Fibroblast of lung (primary cell): ENCODE measurements at regions not wholly inside any gene's neighbourhood (a gene's known extent, or its start where the extent isn't known, plus 50 kb on each side); places are given as distances from the start of the nearest gene placed in this dataset.

Experiments
- CTCF ChIP-seq, 2 donors: IDR thresholded peaks in 1 of 2; conservative IDR thresholded peaks in 1 of 2; 1 replicate in 1 of 2; 2 replicates in 1 of 2; pipeline ENCODE4 v1.5.1; 2011 to 2012; ENCODE audit warnings: low read length in 2 of 2, control low read depth in 1 of 2, inconsistent platforms in 1 of 2, low read depth in 1 of 2, mild to moderate bottlenecking in 1 of 2
- EZH2 ChIP-seq: IDR thresholded peaks from 2 replicates; pipeline ENCODE4 v1.5.1; 2012; ENCODE audit warnings: low read length, control low read depth, mild to moderate bottlenecking; ENCODE audit errors: missing control alignments

- TF ChIP-seq CTCF (conservative IDR thresholded peaks at IDR 0.05 in 1 of 2, IDR thresholded peaks at IDR 0.05 in 1 of 2; ENCODE audit: low read depth in 1 of 2, low read length in 2 of 2) (no peak), EZH2 (no peak)
These were observed 62.4 kb upstream of the RBM24 start for GRCh38 chr6:17218749-17219093.
